Umbilical cord (tissue), 1 donor: ENCODE measurements at regions not wholly inside any gene's neighbourhood (a gene's known extent, or its start where the extent isn't known, plus 50 kb on each side); places are given as distances from the start of the nearest gene placed in this dataset.
"Not testable (repeated sequence)": the region's sequence is repeated elsewhere in the genome, so short reads cannot be mapped to it uniquely, and the experiment has no call there.

Source experiments
- DNase-seq: peaks from one replicate; pipeline ENCODE4 v3.0.0-alpha.2; 2015; ENCODE audit warnings: low spot score

GRCh38 chr4:66300336-66300934, 630.1 kb upstream of the EPHA5 start:
- DNase-seq, result no peak

- DNase-seq, result no peak
Measured at GRCh38 chr4:66298569-66298968, 628.3 kb upstream of the EPHA5 start.

- DNase-seq, result no peak
Measured at GRCh38 chr4:66297703-66298102, 627.4 kb upstream of the EPHA5 start.

GRCh38 chr4:66294638-66295037, 624.3 kb upstream of the EPHA5 start:
- no peak for DNase-seq

- DNase-seq, result no peak
Measured at GRCh38 chr4:66284991-66285451, 614.7 kb upstream of the EPHA5 start.

GRCh38 chr4:66279084-66279483, 608.8 kb upstream of the EPHA5 start:
- DNase-seq, result no peak

GRCh38 chr4:66275411-66276038, 605.2 kb upstream of the EPHA5 start:
- no peak for DNase-seq

GRCh38 chr4:66273110-66273509, 602.8 kb upstream of the EPHA5 start:
- DNase-seq, result no peak

- not testable (repeated sequence) for DNase-seq
Measured at GRCh38 chr4:66270356-66270755, 600.1 kb upstream of the EPHA5 start.

GRCh38 chr4:66266554-66266953, 596.3 kb upstream of the EPHA5 start:
- not testable (repeated sequence) for DNase-seq

GRCh38 chr4:66266035-66266434, 595.7 kb upstream of the EPHA5 start:
- no peak for DNase-seq

GRCh38 chr4:66252291-66252690, 582.0 kb upstream of the EPHA5 start:
- no peak for DNase-seq

- DNase-seq, result no peak
Measured at GRCh38 chr4:66246643-66247042, 576.4 kb upstream of the EPHA5 start.

GRCh38 chr4:66235876-66236275, 565.6 kb upstream of the EPHA5 start:
- DNase-seq, result no peak

- DNase-seq, result no peak
Measured at GRCh38 chr4:66229885-66230284, 559.6 kb upstream of the EPHA5 start.

GRCh38 chr4:66225539-66225938, 555.2 kb upstream of the EPHA5 start:
- DNase-seq, result no peak

- DNase-seq, result no peak
Measured at GRCh38 chr4:66223068-66223703, 552.9 kb upstream of the EPHA5 start.

GRCh38 chr4:66219401-66219800, 549.1 kb upstream of the EPHA5 start:
- peak; percentile 42 for DNase-seq

- DNase-seq, result no peak
Measured at GRCh38 chr4:66216252-66216651, 546.0 kb upstream of the EPHA5 start.

- DNase-seq, result no peak
Measured at GRCh38 chr4:66212489-66212888, 542.2 kb upstream of the EPHA5 start.

GRCh38 chr4:66204534-66205247, 534.4 kb upstream of the EPHA5 start:
- peak; percentile 59 for DNase-seq

- DNase-seq, result no peak
Measured at GRCh38 chr4:66202870-66203269, 532.6 kb upstream of the EPHA5 start.
